CD4-positive, alpha-beta T cell treated with Interleukin-4 for 1 hour (primary cell): ENCODE measurements at regions not wholly inside any gene's neighbourhood (a gene's known extent, or its start where the extent isn't known, plus 50 kb on each side); places are given as distances from the start of the nearest gene placed in this dataset.

Source experiments
- DNase-seq, 2 donors: peaks; one replicate each; pipeline ENCODE4 v3.0.0-alpha.2; 2020 to 2022

DNA sequence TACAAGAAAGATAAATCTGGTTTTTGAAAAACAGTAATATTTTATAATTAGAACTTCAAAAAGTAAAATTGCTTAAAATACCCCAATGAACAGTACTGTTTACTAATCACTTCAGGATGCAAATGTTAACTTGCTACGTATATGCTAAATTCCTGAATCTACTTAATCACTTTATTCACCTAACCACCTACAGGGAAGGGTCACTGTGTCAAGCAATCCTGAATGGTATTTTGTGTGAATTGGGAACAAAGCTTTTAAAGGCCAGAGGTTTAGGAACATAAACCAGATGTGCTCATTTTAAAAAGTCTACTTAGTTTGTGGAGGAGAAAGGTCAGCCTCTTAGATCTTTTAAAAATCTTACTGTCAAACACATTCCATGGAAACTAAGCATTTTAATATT lies 1143.0 kb upstream of the ADGRL2 start:
- DNase-seq: no peak

GRCh38 chr1:80657044-80657643 lies 1143.6 kb upstream of the ADGRL2 start:
- no peak for DNase-seq

- DNase-seq: no peak
Measured at GRCh38 chr1:80656641-80657040, 1144.1 kb upstream of the ADGRL2 start.

GRCh38 chr1:80656014-80656636 lies 1144.6 kb upstream of the ADGRL2 start:
- DNase-seq: no peak

- no peak for DNase-seq
Measured at GRCh38 chr1:80646053-80646452, 1154.7 kb upstream of the ADGRL2 start.

DNA sequence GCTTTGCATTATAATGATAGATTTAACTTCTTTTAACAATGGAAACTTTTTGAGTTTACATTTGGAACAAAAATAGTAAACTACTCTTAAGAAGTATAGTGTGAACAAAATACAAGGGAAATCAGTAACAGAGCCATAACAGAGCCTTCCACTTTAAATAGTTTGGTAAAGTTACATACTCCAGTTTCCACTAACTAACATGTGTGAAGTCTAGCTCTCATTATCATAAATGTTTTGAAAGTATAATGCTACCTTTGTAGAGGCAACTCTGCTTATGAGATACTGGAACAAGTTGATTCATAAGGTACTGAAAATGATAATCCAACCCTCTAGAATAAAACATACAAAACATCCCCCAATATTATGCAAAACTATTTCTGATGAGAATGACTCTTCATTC lies 1155.1 kb upstream of the ADGRL2 start:
- no peak for DNase-seq

DNA sequence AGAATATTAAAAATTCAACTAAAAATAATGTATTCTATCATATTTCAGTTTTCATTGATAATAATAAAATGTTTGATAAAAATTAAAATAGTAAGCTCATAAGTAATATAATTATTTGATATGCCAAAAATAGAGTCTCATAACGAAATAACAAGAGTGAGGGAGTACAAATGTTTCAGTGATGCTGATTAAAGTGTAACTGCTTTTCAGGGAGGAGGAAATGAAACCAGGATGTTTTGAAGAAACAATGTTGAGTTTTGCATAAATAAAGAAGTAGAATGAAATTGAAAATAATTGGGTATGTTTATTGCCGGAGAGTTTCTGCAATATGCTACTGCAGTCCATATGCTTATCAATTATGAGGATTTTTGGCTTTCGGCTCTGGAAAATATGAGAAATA lies 1159.8 kb upstream of the ADGRL2 start:
- no peak for DNase-seq

DNA sequence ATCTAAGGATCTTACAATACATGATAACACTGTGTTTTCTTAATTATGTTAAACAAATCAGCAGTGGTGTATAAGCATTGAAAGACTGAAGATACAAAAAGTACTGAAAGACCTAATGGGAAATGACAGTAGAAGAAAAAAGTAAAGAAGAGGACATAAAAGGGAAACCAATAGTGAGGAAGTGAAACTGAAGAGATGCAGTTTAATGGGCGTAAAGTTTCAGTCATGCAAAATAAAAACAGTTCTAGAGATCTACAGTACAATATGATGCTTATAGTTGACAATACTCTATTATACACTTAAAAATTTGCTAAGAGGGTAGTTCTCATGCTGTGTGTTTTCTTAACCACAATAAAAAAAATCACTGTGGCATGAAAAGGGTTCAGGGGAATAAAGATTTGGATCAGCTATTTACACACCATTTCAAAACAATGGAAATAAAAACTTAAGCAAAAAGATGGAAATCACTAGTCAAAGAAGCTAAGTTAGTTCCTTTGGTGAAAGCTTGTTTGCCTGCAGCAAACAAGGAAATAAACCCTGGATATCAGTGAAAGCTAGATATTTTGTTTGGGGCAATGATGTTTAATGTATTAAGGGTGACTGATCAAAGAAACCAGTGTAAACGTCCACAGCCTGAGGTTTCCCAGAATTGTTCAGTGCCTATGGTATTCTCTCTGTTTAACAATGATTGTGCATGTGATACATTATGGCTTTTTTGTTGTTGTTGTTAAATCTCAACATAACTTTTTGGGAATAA lies 1160.8 kb upstream of the ADGRL2 start:
- no peak for DNase-seq

DNA sequence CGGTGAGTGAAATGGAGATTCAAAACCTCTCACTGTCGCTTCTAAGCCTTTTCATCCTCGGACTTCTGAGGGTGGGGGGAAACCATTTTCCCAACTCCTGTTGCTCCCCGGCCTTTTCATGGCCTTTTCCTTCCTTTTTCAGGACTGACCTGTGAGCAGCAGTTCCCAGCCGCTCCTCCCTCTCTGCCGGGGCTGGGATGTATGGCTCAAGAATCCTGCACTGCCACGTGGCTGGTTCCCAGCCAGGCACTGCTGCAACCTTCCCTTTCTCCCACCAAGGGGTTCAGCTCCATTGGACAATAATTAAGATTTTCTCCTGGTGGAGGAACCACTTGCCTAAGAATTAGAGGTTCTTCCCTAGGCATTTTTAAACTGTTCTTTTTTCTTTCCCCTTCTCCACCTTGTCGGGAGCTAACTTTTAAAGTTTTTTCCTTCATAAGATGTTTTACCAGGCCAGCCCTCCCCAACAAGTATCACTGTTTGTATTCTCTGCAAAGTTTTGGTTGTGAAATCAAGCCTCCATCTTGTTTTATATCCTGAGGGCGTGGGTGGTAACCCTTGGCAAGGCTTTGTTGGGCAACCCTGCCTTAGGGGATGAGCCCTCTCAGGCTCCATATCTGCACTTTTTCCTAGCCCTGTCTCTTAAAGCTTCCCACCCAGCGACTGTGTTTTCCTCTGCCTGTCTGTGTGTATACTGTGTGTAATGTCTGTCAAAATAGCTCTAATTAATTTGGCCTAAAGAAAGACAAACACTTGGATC lies 1166.6 kb upstream of the ADGRL2 start:
- DNase-seq: no peak

DNA sequence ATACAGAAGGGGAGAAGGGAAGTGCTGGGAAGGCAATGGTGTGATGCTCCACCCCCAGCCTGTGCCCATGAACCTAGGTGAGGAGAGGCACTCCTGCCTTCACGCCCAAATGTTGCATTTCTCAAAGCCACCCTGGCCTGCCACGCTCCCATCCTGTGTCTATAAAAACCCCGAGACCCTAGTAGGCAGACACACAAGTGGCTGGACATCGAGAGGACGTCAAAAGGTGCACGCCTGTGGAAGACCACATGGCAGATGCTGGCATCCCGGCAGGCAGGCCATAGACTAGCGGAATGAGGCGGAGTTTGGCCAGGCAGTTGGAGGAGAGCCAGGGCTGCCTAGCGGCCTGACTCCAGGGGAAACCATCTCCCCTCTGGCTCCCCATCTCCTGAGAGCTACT lies 1168.5 kb upstream of the ADGRL2 start:
- DNase-seq: no peak

- DNase-seq: no peak
Measured at GRCh38 chr1:80629304-80629837, 1171.4 kb upstream of the ADGRL2 start.

- DNase-seq: no peak
Measured at GRCh38 chr1:80624682-80625081, 1176.1 kb upstream of the ADGRL2 start.

GRCh38 chr1:80607064-80607463 lies 1193.7 kb upstream of the ADGRL2 start:
- DNase-seq: no peak

- DNase-seq: no peak
Measured at GRCh38 chr1:80594013-80594412, 1206.7 kb upstream of the ADGRL2 start.

GRCh38 chr1:80593197-80593596 lies 1207.5 kb upstream of the ADGRL2 start:
- no peak for DNase-seq

DNA sequence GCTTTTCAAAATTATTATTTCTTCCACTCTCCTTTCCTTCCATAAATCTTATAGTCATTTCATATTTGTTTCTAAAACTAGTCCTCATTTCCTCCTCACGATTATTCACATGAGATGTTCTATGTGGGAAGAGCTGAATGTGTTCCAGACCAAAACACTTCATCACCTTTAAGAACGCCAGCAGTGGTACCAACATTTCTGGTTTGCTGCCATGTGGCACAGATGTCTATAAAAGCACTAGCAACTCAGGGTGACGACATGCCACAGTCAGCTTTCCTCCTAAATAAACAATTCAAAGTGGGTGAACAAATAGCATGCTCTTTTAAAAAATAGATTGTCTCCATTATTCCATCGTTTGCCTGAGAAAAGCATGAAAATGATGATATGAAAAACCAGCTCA lies 1217.8 kb upstream of the ADGRL2 start:
- DNase-seq: no peak

- no peak for DNase-seq
Measured at GRCh38 chr1:80579055-80579454, 1221.7 kb upstream of the ADGRL2 start.

- no peak for DNase-seq
Measured at GRCh38 chr1:80566867-80567266, 1233.9 kb upstream of the ADGRL2 start.

- DNase-seq: no peak
Measured at GRCh38 chr1:80566123-80566522, 1234.6 kb upstream of the ADGRL2 start.

DNA sequence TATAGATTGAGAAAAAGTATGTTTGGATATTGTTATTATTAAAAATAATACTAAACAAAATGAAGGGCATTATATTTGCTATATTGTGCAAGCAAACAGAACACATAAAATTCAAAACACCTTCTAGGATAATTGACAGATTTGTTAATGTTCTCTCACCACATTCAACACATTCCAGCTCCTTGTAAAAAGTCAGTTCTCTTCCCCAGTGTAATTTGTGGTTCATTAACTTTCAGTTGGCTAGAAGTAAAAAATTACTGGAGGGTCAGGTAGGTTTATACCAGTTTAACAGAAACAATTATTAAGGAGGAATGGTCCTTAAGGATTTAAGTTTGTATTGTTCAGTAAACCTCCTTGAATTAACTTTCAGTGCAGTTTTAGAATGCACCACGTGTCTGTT lies 1235.3 kb upstream of the ADGRL2 start:
- DNase-seq: no peak

GRCh38 chr1:80542231-80542630 lies 1258.5 kb upstream of the ADGRL2 start:
- no peak for DNase-seq

DNA sequence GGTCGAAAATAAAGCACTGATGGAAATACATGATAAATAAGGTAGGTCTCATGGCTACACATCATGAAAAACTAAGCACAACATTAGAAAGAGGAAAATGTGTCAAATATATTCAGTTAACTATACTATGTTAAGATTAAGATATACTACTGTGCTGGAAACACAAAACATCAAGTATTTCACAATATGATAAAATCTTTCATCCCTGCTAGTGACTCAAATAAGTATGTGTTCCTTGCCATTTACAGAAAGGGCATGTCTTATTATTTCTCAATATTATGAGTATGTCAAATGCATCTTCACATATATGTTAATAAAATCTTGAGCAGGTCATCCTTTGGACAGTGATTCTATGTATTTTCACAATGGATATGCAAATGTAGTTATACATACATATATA lies 1260.1 kb upstream of the ADGRL2 start:
- DNase-seq: no peak

DNA sequence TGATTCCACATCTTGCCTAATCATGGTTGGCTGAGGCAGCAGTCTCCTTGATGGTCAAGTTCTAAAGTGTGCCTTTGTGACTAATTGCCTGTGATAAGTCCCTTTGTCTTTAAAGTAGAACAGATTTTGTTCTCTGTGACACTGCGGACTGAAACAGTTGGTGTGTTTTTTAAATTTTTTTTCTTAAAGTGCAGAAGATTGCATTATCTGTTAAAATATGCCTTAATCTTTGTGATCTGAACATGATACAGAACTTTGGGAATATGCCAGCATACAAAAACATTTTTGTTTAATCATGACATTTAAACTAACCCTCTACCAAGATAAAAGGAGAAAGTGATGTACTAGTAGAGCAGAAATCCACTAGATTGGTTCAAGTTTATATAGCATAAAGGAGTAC lies 1260.6 kb upstream of the ADGRL2 start:
- DNase-seq: no peak
